Astrocyte (in vitro differentiated cells and primary cell): ENCODE measurements at regions not wholly inside any gene's neighbourhood (a gene's known extent, or its start where the extent isn't known, plus 50 kb on each side); places are given as distances from the start of the nearest gene placed in this dataset.

Source experiments
- DNase-seq: peaks from one replicate; pipeline ENCODE4 v3.0.0-alpha.2; 2010; ENCODE audit warnings: low read depth
- FAIRE-seq: peaks from 2 replicates; lab custom pipeline; 2011; peaks lifted over from hg19 to GRCh38; lab: Jason Lieb, UNC
- H2AFZ ChIP-seq: 2 replicates; pipeline ENCODE4 v1.6.0; 2012; ENCODE audit warnings: low read depth, low read length, inconsistent platforms
- H3K27ac ChIP-seq: 2 replicates; pipeline ENCODE4 v1.5.1; 2011; ENCODE audit warnings: low read depth, low read length, inconsistent platforms
- H3K27me3 ChIP-seq: 2 replicates; pipeline ENCODE4 v1.6.0; 2011; ENCODE audit warnings: low read length, inconsistent platforms; ENCODE audit not compliant: insufficient read depth
- H3K36me3 ChIP-seq: 2 replicates; pipeline ENCODE4 v1.5.1; 2011; ENCODE audit warnings: low read length, inconsistent platforms; ENCODE audit not compliant: insufficient read depth
- H3K4me1 ChIP-seq: 2 replicates; pipeline ENCODE4 v1.5.1; 2011; ENCODE audit warnings: low read length, inconsistent platforms; ENCODE audit not compliant: insufficient read depth
- H3K4me2 ChIP-seq: 2 replicates; pipeline ENCODE4 v1.6.0; 2012; ENCODE audit warnings: low read length, inconsistent platforms
- H3K4me3 ChIP-seq: 2 replicates; pipeline ENCODE4 v1.5.1; 2011; ENCODE audit warnings: low read depth, mild to moderate bottlenecking, low read length, inconsistent platforms; ENCODE audit not compliant: insufficient read depth
- H3K79me2 ChIP-seq: 2 replicates; pipeline ENCODE4 v1.6.0; 2012; ENCODE audit warnings: mild to moderate bottlenecking, low read length, inconsistent platforms; ENCODE audit not compliant: insufficient read depth
- H3K9ac ChIP-seq: 2 replicates; pipeline ENCODE4 v1.6.0; 2012; ENCODE audit warnings: mild to moderate bottlenecking, low read length, inconsistent platforms
- H3K9me3 ChIP-seq: 2 replicates; pipeline ENCODE4 v1.5.1; 2012; ENCODE audit warnings: low read depth, mild to moderate bottlenecking, low read length, inconsistent platforms; ENCODE audit not compliant: insufficient read depth
- H4K20me1 ChIP-seq: 2 replicates; pipeline ENCODE4 v1.6.0; 2012; ENCODE audit warnings: low read length, inconsistent platforms; ENCODE audit not compliant: insufficient read depth
- H3K27ac Mint-ChIP-seq: one replicate; pipeline ENCODE4 v1.8.0; 2021; ENCODE audit warnings: mild to moderate bottlenecking, mixed read lengths; ENCODE audit not compliant: unreplicated experiment
- H3K27me3 Mint-ChIP-seq: one replicate; pipeline ENCODE4 v1.8.0; 2021; ENCODE audit warnings: low read depth, mixed read lengths; ENCODE audit not compliant: unreplicated experiment
- H3K36me3 Mint-ChIP-seq: one replicate; pipeline ENCODE4 v1.8.0; 2021; ENCODE audit warnings: low read depth, mixed read lengths; ENCODE audit not compliant: unreplicated experiment
- H3K4me1 Mint-ChIP-seq: one replicate; pipeline ENCODE4 v1.8.0; 2021; ENCODE audit warnings: low read depth, mixed read lengths; ENCODE audit not compliant: unreplicated experiment
- H3K4me3 Mint-ChIP-seq: one replicate; pipeline ENCODE4 v1.8.0; 2021; ENCODE audit warnings: mild to moderate bottlenecking, moderate library complexity, mixed read lengths; ENCODE audit not compliant: unreplicated experiment
- H3K9me3 Mint-ChIP-seq: one replicate; pipeline ENCODE4 v1.8.0; 2021; ENCODE audit warnings: mild to moderate bottlenecking, mixed read lengths; ENCODE audit not compliant: unreplicated experiment
- EZH2 ChIP-seq: IDR thresholded peaks from 2 replicates; pipeline ENCODE4 v1.6.1; 2012; ENCODE audit warnings: mild to moderate bottlenecking, low read length, inconsistent platforms; ENCODE audit not compliant: insufficient read depth
- TF ChIP-seq, protein P1 (sequence below): IDR thresholded peaks from 2 replicates; pipeline ENCODE4 v1.5.1; 2011; ENCODE audit warnings: low read depth, mild to moderate bottlenecking, inconsistent platforms, low read length, moderate library complexity; ENCODE audit not compliant: insufficient read depth

DNA sequence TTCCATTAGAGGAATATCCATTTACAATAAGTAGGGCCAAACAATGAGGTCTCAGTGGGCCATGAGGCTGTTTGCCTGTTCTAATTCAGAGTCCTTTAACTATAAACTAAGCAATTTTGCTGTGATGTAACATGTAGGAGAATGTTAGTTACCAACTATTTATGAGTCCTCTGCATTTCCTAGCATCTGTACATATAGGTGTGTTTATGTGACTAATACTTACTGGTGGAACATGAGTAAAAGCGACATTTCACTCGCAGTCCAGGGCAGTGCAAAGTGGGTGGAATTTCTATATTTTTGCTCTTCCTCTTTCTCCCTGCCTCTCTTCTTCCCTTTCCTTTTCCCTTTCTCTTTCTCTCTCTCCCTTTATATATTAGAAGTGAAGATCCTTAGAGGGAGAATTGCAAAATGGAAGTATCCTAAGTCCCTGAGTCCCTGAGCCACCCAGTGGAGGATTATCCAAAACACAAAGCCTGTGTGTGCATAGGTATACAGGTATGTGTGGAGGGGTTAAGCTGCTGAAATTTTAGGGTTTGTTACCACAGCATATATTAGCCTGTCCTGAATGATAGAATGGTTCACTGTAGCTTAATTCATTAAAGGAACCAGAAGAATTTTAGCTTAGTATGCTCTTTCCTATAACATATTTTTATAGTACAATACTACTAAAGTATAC, 487.0 kb upstream of the FANCL start:
- no peaks in the 10 kb centered on the region for H3K9me3 ChIP-seq
- Mint-ChIP-seq H3K4me3 (no peak overlapping the region), H3K27me3 (no peaks in the 10 kb centered on the region), H3K36me3 (no peaks in the 10 kb centered on the region), H3K9me3 (no peaks in the 10 kb centered on the region), H3K27ac (no peak overlapping the region), H3K4me1 (no peaks in the 10 kb centered on the region)
- H3K36me3 ChIP-seq: no peaks in the 10 kb centered on the region
- FAIRE-seq: no peak
- H2AFZ ChIP-seq: no peak overlapping the region
- H3K27me3 ChIP-seq: no peaks in the 10 kb centered on the region
- H3K4me2 ChIP-seq: no peak overlapping the region
- no peaks in the 10 kb centered on the region for H4K20me1 ChIP-seq
- no peaks in the 10 kb centered on the region for H3K4me1 ChIP-seq
- TF ChIP-seq, protein P1, sequence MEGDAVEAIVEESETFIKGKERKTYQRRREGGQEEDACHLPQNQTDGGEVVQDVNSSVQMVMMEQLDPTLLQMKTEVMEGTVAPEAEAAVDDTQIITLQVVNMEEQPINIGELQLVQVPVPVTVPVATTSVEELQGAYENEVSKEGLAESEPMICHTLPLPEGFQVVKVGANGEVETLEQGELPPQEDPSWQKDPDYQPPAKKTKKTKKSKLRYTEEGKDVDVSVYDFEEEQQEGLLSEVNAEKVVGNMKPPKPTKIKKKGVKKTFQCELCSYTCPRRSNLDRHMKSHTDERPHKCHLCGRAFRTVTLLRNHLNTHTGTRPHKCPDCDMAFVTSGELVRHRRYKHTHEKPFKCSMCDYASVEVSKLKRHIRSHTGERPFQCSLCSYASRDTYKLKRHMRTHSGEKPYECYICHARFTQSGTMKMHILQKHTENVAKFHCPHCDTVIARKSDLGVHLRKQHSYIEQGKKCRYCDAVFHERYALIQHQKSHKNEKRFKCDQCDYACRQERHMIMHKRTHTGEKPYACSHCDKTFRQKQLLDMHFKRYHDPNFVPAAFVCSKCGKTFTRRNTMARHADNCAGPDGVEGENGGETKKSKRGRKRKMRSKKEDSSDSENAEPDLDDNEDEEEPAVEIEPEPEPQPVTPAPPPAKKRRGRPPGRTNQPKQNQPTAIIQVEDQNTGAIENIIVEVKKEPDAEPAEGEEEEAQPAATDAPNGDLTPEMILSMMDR: no peak
- no peak for TF ChIP-seq EZH2
- no peaks in the 10 kb centered on the region for H3K79me2 ChIP-seq
- no peak for DNase-seq
- H3K9ac ChIP-seq: no peak overlapping the region
- no peak overlapping the region for H3K27ac ChIP-seq
- H3K4me3 ChIP-seq: no peak overlapping the region

DNA sequence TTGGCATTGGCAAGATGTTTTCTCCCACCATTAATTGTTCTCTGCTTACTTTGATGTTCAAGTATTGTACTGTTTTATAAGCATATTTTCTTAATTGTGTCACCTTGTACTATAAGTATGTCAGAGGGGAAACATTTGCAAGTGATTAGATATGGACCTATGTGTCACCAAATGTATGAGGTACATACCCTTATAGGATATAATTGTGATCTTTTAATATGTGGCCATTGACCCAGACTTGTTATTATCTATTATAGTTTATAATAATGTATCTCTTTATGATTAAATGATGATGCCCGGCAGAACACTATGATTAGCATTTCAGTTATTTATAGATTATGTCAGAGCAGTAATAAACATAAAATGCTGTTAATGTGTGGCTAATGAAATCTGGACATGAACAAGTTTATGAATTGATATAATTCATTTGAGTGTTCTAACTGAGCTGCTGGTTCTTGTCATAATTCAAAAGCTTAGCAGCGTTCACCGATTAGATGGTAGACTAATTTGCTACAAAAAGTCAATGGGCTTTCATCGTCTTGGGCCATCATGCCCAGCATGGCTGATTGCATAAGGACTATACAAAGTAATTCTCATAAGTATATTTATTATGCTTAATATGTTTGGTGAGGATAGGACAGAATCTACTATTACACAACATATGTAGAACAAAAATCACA, 480.9 kb upstream of the FANCL start:
- DNase-seq: no peak
- no peaks in the 10 kb centered on the region for H3K27me3 Mint-ChIP-seq
- Histone ChIP-seq H3K79me2 (no peaks in the 10 kb centered on the region), H3K4me3 (no peak overlapping the region), H3K9me3 (no peaks in the 10 kb centered on the region), H3K27ac (no peak overlapping the region), H3K27me3 (no peaks in the 10 kb centered on the region), H4K20me1 (no peaks in the 10 kb centered on the region), H2AFZ (no peak overlapping the region), H3K9ac (no peak overlapping the region), H3K4me2 (no peak overlapping the region), H3K4me1 (no peaks in the 10 kb centered on the region), H3K36me3 (no peaks in the 10 kb centered on the region)
- no peaks in the 10 kb centered on the region for H3K36me3 Mint-ChIP-seq
- H3K27ac Mint-ChIP-seq: no peak overlapping the region
- no peaks in the 10 kb centered on the region for H3K4me1 Mint-ChIP-seq
- H3K4me3 Mint-ChIP-seq: no peak overlapping the region
- H3K9me3 Mint-ChIP-seq: no peaks in the 10 kb centered on the region
- no peak for TF ChIP-seq EZH2
- TF ChIP-seq, protein P1: no peak
- FAIRE-seq: no peak
